ENCODE measurements at regions not wholly inside any gene's neighbourhood (a gene's known extent, or its start where the extent isn't known, plus 50 kb on each side); places are given as distances from the start of the nearest gene placed in this dataset.
"Not testable (repeated sequence)": the region's sequence is repeated elsewhere in the genome, so short reads cannot be mapped to it uniquely, and the experiment has no call there.

DNA sequence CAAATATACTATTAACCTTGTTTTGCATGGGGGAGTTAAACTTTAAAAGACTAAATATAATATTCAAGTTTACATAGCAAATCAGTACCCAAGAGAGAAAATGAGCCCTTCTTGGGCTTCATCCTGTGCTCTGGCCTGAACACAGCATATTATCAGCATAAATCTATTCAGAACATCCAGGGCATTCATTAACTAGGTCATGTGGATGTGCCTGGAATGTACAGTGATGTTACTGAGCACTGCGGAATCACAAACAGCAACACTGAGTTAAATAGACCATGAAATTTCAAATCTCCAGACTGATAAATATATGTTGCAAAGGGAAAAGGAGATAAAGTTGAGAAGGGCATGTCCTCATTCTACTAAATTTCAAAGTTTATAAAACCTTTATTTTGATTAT, 426.4 kb downstream of the AASDHPPT start:
- no peak for DNase-seq

DNA sequence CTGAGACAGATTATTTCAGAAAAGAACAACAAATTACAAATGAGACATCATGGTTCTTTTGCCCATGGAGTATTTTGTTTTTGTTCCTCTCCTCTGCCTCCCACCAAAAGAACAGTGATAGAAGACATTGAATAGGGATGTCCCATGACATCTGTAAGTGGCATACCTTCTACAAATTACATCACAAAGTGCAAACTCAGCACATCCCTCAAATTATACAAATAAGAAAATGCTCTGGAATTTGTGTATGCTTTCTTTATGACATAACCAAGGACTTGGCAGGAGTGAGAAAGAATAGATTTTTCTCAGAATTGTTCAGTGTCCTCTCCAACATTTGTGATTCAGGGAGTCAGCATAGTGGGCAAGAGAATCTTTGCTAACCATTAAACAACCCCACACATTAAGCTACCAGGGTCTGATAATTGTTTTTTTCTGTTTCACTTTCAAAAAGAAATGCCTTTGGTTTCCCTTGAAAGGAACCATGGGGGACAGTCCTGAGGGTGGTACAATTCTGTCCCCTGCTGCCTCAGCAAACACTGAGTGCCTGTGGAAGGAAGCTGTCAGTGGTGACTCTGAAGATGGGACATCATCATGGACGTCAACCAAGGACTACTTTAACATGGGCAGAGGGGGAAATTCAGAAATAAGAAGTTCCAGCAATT, 430.3 kb downstream of the AASDHPPT start:
- DNase-seq: no peak

DNA sequence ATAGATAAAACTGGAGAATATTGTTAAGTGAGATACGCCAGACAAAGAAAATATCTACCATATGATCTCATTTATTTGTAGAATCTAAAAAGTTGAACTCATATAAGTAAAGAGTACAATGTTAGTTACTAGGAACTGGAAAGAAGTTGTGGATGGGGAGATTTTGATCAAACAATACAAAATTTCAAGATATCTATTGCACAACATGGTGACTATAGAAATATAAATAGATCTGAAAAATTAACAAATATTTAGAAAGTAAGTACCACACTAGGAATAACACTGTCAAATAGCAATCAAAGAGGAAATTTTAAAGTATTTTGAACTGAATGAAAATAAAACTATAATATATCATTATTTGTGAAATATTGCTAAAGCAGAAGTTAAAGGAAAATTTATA, 437.2 kb downstream of the AASDHPPT start:
- DNase-seq: no peak

DNA sequence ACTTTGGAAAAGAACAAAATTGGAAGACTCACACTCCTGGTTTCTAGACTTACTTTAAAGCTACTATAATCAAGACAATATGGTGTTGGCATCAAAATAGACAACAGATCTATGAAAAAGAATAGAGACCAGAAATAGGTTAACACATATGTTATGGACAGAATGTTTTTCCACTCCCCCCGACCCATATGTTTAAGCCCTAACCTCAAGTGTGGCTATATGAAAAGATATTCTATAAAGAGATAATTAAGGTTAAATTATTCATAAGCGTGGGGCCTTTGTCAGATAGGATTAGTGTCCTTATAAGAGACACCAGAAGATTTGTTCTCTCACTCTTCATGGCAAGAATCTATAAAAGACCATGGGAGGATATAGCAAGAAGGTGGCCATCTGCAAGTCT, 440.0 kb downstream of the AASDHPPT start:
- no peak for DNase-seq

DNA sequence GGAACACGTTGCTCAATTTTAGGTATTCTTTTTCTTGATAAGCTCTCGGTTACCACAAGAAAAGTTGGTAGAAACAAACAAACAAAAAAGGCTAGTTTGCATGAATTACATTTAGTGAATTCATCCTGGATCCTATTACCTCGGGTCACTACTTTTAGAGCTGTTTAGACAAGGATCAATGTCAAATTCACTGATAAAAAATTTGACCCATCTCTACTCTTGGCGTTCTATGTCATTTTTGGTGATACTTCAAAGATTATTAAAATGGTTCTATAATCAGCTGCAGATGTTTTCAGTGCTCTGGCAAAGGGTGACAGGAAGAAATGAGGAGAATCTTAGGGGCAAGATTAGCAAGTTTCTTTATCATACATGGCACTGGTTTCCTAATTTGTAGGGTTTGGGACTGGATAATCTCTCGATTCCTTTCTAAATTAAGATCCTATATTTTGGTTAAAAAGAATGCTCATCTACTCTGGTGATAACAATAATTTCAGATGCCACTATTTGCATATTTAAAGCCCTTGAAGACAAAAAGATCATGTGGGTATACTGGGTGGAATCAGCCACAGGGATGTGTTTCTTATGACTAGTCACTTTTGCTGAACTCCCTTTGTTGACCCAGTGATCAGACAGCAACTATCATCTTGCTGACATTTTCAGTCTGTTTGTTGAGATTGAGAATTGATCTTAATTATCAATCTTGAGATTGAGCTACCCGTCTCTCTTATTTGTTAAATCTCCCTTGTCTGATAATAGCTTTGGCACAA, 442.9 kb downstream of the AASDHPPT start:
- no peak for DNase-seq

DNA sequence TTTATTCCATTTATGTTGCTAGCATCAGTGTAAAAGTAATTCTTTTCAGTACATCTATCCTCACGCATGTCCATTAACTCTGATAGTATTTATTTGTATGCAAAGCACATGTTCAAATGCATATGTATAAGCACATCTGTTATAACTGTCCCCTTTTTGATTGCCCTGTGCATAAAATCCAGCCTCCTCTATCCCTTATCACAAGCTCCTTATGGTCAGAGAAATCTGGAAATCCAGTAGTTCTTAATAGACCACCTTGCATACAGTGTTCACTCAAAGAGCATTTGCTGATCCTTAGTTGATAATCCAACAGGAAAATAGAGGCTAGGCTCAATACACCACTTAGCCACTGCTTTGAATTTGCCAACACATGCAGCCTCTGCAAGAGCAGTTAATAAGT, 443.5 kb downstream of the AASDHPPT start:
- DNase-seq: no peak

DNA sequence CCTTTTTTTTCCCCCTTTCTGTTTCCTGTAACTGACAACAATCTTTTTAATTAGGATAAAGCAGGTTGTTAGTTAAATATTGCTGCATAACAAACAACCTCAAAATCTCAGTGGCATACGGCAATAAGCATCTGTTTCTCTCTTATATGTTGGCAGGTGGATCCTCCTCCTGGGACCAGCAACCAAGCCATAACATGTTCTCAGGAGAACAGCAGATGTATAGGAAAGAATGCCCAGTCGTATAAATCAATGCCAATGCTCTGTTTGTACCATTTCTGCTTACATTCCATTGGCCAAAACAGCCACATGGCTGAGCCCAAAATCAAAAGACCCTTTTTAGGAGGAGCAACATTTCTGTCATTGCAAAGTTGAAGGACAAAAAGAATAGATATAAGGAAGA, 445.7 kb downstream of the AASDHPPT start:
- no peak for DNase-seq

DNA sequence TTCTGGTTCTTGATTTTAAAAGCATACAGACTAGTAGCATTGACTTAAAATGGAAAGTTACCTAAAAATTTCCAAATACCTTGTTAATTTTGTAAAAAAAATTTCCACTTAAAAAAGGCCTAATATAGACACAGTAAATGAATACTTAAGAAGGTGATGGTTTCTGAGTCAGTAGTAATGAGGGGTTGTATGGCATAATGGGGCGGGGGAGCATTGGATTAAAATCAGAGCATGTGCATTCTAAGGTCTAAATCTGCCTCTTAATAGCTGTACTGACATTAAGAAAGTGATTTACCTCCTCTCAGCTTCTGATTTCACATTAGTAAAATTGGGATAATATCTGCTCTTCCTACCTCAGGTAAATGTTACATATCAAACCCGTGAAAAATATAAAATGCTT, 446.5 kb downstream of the AASDHPPT start:
- no peak for DNase-seq

DNA sequence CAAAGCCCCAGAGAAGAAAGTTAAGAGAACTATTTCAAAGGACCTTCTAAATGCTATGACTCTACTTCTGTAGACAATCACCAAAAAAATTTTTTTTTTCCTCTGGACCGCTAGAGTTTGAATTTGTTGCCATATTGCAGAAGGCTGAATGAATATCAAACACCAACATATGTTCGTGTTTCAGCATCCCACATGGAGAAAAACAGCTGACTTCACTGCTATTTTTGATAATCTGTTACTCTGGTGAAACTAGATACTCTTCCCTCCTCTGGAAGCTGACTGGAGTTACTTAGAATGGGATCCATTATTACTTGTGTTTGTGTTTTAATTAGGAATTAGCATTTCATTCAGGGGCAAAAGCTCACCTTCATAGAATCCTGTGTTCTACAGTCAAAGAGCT, 447.0 kb downstream of the AASDHPPT start:
- DNase-seq: no peak

DNA sequence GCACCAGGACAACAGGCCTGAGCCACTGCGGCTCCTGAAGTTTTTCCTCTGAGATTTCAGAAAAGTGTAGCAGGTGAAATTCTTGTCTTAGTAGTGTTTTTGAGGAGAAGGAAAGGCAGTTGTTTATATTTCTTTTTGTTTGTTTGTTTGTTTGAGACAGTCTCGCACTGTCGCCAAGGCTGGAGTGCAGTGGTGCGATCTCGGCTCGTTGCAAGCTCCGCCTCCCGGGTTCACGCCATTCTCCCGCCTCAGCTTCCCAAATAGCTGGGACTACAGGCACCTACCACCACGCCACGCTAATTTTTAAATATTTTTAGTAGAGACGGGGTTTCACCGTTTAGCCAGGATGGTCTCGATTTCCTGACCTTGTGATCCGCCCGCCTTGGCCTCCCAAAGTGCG, 454.2 kb downstream of the AASDHPPT start:
- not testable (repeated sequence) for DNase-seq

DNA sequence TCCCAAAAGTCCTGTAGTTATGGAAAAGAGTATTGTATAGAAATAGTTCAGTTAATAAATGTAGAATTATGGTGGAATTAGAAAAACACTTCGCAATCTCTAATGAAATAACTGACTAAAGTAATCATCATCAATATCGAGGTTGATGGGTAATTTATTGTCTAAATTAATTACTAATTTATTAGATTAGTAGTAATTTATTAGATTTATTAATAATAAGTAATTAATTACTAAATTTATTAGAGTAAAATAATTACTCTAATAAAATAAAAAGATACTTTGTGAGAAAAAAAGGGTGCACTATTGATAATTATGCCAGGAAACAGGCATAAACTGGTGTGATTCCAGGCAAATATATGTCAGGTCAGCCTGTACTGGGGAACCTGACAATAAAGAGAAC, 455.6 kb downstream of the AASDHPPT start:
- no peak for DNase-seq

DNA sequence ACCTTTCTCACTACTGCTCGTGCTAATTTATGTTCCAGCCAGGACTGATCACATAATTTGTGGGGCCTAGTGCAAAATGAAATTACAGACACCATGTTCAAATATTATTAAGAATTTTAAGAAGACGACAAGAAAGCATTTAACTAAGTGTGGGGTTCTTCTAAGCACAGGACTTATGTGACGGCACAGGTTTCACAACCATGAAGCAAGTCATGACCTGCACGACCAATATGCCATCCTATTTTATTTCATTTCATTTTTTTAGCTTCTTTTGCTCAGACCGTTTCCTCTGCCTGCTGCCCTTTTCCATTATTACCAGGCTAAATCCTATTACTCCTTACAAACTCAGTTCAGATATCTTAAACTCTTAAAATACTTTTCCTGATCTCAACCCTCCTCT, 462.5 kb downstream of the AASDHPPT start:
- DNase-seq: no peak

DNA sequence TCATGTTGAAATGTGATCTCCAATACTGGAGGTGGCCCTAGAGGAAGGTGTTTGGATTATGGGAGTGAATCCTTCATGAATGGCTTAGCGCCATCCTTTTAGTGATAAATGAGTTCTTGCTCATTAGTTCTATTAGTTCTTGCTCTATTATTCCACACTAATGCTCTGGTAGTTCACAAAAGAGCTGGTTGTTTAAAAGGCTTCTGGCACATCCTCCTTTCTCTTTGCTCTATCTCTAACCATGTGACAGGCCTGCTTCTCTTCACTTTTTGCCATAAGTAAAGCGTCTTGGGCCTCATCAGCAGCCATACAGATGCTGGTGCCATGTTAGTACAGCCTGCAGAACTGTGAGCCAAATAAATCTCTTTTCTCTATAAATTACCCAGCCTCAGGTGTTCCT, 469.9 kb downstream of the GUCY1A2 start:
- DNase-seq: no peak

DNA sequence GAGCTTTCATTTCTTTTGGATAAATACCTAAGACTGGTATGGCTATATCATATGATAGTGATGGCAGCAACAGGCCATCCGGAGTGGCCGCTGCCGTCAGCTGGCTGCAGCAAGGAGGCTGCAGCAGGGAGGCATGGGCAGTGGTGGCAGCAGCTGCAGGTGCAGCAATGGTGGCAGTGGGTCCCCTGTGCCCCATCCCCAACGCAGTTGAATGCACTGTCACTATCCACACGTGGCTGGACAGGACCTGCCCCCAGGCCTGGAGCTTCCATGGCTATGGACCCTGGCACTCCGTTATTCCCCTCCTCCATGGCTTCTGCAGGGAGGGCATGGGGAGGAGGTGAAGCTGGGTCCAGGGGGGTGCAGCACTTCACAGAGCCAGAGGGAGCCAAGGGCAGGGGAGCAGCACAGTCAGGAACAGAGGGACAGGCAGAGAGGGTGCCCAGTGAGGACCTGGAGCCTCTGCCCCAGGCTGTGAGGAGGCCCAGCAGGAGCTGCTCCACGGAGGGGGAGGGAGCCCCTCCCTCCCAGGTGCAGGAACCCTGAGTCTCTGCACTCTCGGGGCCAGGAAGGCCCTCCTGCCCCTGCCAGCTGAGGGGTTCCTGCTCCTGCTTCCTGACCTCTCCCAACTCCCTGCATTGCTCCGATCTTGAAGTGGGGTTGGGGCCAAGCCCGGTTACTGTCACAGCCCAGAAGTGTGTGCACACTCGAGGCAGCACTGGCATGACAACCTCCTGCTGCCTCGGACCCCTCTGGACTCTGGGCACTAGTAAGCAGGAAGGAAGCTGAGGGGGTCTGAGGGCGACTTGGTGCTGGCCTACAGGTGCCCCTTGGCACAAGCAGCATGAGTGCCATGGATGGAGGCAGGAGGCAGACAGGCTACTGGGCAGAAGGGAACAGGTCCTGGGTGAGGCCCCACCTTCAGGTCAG, 466.3 kb downstream of the GUCY1A2 start:
- DNase-seq: no peak

DNA sequence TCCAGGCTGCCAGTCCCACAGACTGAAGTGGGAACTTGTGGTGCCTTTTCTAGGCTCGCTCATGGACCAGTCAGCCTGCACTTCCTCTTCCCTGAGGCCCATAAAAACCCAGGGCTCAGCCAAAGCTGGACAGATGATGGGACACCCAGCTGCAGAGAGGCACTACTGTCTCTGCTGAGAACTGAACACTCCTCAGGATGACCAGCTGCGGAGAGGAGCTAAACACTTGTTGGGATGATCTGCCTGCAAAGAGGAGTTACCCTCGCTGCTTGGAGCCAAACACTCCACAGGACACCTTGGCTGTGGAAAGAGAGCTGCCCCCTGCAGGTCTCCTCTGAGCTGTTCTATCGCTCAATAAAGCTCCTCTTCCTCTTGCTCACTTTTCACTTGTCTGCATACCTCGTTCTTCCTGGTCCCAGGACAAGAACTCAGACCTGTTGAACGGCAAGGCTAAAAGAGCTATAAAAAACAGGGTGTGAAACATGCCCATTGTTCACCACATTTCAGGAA, 465.5 kb downstream of the GUCY1A2 start:
- no peak for DNase-seq

DNA sequence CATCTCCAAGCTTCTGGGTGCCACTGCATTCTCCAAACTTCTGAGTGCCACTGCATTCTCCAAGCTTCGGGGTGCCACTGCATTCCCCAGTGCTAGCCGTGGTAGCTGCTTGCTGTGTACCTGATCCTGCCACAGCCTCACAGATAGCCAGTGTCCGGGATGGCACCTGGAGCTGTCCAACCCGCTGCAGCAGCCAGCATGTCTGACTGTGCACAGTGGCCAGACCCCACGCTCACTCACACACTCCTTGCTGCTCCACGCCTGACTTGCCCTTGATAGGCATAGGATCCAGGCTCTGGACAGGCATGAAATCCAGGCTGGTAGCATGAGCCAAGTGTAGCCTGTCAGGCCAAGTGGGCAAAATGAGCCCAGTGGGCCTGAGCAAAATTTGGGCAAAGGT, 465.0 kb downstream of the GUCY1A2 start:
- no peak for DNase-seq

DNA sequence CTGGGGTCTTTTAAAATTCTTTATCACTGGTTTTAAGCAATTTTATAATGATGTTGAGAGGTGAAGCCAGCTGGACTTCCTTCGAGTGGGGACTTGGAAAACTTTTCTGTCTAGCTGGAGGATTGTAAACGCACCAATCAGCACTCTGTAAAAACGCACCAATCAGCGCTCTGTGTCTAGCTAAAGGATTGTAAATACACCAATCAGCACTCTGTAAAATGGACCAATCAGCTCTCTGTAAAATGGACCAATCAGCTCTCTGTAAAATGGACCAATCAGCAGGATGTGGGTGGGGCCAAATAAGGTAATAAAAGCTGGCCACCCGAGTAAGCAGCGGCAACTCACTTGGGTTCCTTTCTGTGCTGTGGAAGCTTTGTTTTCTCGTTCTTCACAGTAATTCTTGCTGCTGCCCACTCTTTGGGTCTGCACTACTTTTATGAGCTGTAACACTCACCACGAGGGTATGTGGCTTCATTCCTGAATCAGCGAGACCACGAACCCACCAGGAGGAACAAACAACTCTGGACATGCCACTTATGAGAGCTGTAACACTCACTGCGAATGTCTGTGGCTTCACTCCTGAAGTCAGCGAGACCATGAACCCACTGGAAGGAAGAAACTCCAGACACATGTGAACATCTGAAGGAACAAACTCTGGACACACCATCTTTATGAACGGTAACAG, 462.6 kb downstream of the GUCY1A2 start:
- DNase-seq: not testable (repeated sequence)

DNA sequence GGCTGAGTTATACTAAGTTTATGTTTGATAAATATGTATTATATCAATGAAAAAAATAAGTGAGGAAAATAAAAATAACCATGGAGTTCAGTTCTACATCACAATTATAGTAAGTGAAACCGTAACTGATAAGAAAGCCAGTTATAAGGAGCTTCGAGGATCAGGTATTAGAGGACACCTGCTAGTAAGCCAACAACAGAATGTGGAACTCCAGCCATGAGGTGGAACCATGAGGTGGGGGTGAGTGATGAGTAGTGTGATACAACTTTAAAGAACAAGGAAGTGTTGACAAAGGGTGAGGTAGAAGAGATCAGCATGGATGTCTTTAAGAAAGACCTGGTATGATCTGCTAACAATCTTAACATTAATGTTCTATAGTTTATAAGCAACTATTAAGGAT, 452.9 kb downstream of the GUCY1A2 start:
- no peak for DNase-seq

DNA sequence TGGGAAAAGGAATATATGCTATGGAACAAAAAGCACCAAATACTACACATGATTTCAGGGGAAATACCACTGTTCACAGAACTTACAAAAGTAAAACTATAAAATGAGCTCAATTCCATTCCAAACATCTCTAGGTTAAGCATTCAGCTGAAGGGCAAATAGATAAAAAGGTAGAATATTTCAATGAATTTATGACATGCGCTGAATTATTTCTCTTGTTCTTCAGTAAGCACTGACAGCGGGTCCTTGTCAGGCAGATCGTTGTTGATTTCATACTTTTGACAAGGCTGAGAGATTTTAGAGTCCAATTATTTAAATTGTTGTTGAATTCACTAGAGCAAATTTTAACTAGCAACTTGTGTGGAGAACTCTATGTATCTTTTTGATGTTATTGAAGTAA, 449.6 kb downstream of the GUCY1A2 start:
- DNase-seq: no peak

DNA sequence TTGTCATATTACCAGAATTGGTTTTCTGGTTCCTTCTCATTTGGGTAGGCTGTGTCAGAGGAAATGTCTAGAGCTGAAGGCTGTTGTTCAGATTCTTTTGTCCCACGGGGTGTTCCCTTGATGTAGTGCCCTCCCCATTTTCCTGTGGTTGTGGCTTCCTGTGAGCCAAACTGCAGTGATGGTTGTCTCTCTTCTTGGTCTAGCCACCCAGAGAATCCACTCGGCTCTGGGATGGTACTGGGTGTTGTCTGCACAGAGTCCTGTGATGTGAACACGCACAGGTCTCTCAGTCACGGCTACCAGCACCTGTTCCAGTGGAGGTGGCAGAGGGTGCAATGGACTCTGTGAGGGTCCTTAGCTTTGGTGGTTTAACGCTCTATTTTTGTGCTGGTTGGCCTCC, 440.9 kb downstream of the GUCY1A2 start:
- DNase-seq: not testable (repeated sequence)

DNA sequence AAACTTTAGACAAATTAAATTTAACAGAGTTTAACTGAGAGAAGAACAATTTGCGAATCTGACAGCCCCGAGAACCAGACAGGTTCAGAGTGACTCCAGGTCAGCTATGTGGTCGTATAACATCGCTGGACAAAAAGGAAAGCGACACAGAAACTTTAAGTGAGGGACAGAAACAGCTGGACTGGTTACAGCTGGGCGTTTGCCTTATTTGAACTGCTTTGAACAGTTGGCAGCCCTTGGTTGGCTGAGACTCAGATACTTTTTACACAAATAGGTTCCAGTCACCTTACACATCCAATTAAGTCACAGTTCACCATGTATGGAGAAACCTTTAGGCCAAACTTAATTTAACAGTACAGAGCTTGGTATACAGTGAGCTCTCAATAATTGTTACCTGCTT, 436.9 kb downstream of the GUCY1A2 start:
- no peak for DNase-seq

DNA sequence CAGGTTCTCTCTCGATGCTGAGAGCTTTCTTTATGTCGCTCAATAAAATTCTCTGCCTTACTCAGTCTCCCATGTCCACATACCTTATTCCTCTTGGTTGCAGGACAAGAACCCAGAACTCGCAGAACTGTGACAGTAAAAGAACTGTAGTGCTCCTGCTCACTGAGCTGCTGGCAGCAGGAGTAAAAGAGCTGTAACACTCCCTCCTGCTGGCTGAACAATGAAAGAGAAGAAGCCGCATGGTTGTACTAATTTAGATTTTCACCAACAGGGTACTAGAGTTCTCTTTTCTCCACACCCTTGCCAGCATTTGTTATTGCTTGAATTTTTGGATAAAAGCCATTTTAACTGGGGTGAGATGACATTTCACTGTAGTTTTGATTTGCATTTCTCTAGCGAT, 433.2 kb downstream of the GUCY1A2 start:
- DNase-seq: no peak

Data from skin of body (tissue), 1 donor.